Chondrocyte (in vitro differentiated cells): ENCODE measurements at regions not wholly inside any gene's neighbourhood (a gene's known extent, or its start where the extent isn't known, plus 50 kb on each side); places are given as distances from the start of the nearest gene placed in this dataset.

Experiments
- DNase-seq: peaks from one replicate; pipeline ENCODE4 v3.0.0; 2021; ENCODE audit warnings: mixed read lengths, low spot score
- H3K27ac Mint-ChIP-seq: one replicate; pipeline ENCODE4 v1.8.0; 2021; ENCODE audit warnings: mild to moderate bottlenecking, moderate library complexity, mixed read lengths; ENCODE audit not compliant: unreplicated experiment
- H3K27me3 Mint-ChIP-seq: 2 replicates; pipeline ENCODE4 v1.8.0; 2021; ENCODE audit warnings: low read depth, mixed read lengths
- H3K36me3 Mint-ChIP-seq: 2 replicates; pipeline ENCODE4 v1.8.0; 2021; ENCODE audit warnings: low read depth, mixed read lengths
- H3K4me1 Mint-ChIP-seq: 2 replicates; pipeline ENCODE4 v1.8.0; 2021; ENCODE audit warnings: low read depth, mild to moderate bottlenecking, mixed read lengths
- H3K4me3 Mint-ChIP-seq: one replicate; pipeline ENCODE4 v1.8.0; 2021; ENCODE audit warnings: mild to moderate bottlenecking, moderate library complexity, mixed read lengths; ENCODE audit not compliant: unreplicated experiment
- H3K9me3 Mint-ChIP-seq: 2 replicates; pipeline ENCODE4 v1.8.0; 2021; ENCODE audit warnings: low read depth, mixed read lengths
- TF ChIP-seq, protein P1 (sequence below): fragments of 200-600 bp; sonication (generic); IDR thresholded peaks from 2 replicates; pipeline ENCODE4 v1.5.0; 2021; ENCODE audit warnings: antibody characterized with exemption, mild to moderate bottlenecking, moderate library complexity

DNA sequence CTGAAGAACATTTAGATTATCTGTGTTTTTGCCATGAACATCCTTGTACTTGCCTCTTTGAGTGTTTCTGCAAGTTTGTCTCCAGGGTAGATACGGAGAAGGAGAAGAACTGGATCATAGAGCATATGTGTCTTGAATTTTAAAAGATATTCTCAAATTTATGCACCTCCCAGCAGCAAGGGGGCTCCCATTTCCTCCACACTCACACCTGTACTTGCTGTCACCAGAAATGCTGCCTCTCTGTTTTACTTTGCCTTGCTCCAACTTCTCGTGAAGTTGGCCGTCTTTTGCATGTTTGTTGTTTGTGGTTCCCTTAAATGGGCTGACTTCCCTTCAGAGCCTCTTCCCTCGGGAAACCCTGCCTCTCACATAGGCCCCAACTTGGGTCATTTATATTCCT lies 171.0 kb downstream of the TFAP2C start:
- H3K36me3 Mint-ChIP-seq = peaks cover 4% of the 10 kb centered on the region
- H3K27ac Mint-ChIP-seq = no peak overlapping the region
- H3K4me1 Mint-ChIP-seq = peaks cover 6% of the 10 kb centered on the region
- H3K4me3 Mint-ChIP-seq = no peak overlapping the region
- peaks cover 10% of the 10 kb centered on the region for H3K9me3 Mint-ChIP-seq
- no peaks in the 10 kb centered on the region for H3K27me3 Mint-ChIP-seq
- no peak for DNase-seq
- TF ChIP-seq, protein P1, sequence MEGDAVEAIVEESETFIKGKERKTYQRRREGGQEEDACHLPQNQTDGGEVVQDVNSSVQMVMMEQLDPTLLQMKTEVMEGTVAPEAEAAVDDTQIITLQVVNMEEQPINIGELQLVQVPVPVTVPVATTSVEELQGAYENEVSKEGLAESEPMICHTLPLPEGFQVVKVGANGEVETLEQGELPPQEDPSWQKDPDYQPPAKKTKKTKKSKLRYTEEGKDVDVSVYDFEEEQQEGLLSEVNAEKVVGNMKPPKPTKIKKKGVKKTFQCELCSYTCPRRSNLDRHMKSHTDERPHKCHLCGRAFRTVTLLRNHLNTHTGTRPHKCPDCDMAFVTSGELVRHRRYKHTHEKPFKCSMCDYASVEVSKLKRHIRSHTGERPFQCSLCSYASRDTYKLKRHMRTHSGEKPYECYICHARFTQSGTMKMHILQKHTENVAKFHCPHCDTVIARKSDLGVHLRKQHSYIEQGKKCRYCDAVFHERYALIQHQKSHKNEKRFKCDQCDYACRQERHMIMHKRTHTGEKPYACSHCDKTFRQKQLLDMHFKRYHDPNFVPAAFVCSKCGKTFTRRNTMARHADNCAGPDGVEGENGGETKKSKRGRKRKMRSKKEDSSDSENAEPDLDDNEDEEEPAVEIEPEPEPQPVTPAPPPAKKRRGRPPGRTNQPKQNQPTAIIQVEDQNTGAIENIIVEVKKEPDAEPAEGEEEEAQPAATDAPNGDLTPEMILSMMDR = peak; percentile 35

DNA sequence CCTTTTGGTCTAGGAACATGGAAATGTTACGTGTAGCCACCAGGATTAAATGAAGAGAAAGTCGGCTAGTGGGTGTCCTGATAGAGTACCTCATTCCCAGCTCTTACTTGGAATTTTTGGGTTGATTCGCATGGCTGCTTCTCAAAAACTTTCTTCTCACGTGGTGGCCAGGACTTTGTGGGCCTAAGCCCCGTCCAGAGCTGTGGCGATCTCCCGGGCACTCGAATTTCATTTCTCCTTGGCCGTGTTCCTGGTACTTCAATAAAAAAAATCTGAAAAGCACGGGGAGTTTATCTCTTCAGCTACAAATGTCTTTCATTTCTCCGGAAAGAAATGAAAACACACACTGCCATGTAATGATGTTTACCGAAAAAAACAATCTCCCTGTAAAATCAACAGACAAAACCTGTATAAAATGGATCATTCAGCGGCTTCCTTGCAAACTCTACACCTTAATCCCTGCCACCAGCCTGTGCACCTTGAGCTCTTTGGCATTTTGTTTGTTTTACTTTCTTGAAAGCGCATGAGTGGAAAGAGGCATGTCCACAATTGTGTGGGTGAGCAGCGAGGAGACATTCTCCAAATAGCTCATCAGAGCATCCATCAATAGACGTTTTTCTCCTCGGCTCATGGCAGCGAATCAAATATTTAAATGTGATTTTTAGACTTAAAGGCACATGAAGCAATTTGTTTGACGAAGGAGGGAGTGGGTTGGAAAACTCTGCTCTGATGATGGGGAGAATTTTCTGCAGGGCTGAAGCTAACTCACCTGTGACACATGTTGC lies 173.1 kb downstream of the TFAP2C start:
- DNase-seq = no peak
- H3K36me3 Mint-ChIP-seq = peaks cover 4% of the 10 kb centered on the region
- no peak overlapping the region for H3K4me3 Mint-ChIP-seq
- TF ChIP-seq, protein P1 = no peak
- H3K27me3 Mint-ChIP-seq = no peaks in the 10 kb centered on the region
- H3K27ac Mint-ChIP-seq = no peak overlapping the region
- peaks cover 10% of the 10 kb centered on the region for H3K9me3 Mint-ChIP-seq
- peaks cover 6% of the 10 kb centered on the region for H3K4me1 Mint-ChIP-seq

DNA sequence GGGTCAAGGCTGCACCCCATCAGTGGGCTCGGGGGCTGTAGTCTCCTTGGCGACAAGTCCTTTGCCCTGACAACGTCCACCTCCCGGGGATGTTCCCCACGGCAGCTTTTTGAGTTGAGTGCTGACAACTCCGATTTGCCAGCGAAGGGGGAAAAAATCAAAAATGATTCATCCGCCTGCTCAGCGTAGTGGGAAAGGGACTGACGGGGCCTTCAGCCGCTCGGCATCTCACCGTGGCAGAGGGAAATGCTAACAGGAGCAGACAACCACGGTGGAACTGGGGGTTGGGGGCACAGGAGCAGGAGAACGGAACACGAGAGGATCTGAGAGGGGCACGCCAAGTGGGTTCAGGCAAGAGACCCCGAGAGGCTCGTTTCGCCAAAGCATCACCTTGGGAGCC lies 173.7 kb downstream of the TFAP2C start:
- Mint-ChIP-seq H3K9me3 (peaks cover 10% of the 10 kb centered on the region), H3K36me3 (peaks cover 4% of the 10 kb centered on the region), H3K4me3 (no peak overlapping the region), H3K27ac (no peak overlapping the region), H3K4me1 (peaks cover 6% of the 10 kb centered on the region), H3K27me3 (no peaks in the 10 kb centered on the region)
- DNase-seq = no peak
- TF ChIP-seq, protein P1 = no peak

DNA sequence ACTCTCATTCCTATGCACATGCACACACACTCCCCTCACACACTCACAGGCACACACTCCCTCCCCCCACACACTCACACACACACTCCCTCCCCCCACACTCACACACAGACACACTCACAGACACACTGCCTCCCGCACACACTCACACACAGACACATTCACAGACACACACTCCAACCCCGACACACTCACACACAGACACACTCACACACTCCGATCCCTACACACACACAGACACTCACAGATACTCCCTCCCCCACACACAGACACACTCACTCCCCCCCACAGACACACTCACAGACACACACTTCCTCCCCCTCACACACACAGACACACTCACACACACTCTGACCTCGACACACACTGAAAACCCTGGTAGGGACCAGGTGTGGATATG lies 176.2 kb downstream of the TFAP2C start:
- H3K4me1 Mint-ChIP-seq = peaks cover 6% of the 10 kb centered on the region
- H3K9me3 Mint-ChIP-seq = no peaks in the 10 kb centered on the region
- H3K27ac Mint-ChIP-seq = no peak overlapping the region
- TF ChIP-seq, protein P1 = no peak
- H3K36me3 Mint-ChIP-seq = no peaks in the 10 kb centered on the region
- no peak for DNase-seq
- H3K4me3 Mint-ChIP-seq = no peak overlapping the region
- no peaks in the 10 kb centered on the region for H3K27me3 Mint-ChIP-seq

DNA sequence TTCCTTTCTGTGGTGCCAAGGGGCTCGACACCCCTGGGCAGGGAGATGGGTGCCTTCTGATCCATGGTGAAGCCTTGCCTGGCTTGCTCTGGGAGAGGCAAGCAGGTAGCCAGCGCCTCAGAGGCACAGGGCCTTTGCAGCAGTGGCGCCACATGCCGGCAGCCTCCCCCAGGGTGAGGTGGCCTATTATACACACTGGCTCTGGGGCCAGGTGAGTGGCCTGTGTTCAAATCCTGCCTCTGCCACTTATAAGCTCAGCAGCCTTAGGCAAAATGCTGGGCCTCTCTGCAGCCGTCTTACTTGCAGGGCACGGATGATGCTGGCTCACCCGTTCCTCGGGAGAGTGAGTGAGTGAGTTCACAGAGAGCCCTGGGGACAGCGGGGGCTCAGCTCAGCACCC lies 176.9 kb downstream of the TFAP2C start:
- TF ChIP-seq, protein P1 = no peak
- peaks cover 6% of the 10 kb centered on the region for H3K4me1 Mint-ChIP-seq
- no peak overlapping the region for H3K27ac Mint-ChIP-seq
- no peak for DNase-seq
- H3K4me3 Mint-ChIP-seq = no peak overlapping the region
- H3K9me3 Mint-ChIP-seq = no peaks in the 10 kb centered on the region
- H3K36me3 Mint-ChIP-seq = no peaks in the 10 kb centered on the region
- no peaks in the 10 kb centered on the region for H3K27me3 Mint-ChIP-seq
